HEK293 (cell line): ENCODE measurements at regions not wholly inside any gene's neighbourhood (a gene's known extent, or its start where the extent isn't known, plus 50 kb on each side); places are given as distances from the start of the nearest gene placed in this dataset.

Experiments
- CTCF ChIA-PET: fragments of 350-600 bp; formaldehyde crosslinking; extraction: SDS; loops from one replicate; lab custom pipeline; 2021; ENCODE audit warnings: antibody characterized with exemption; lab: Yijun Ruan, JAX
- POLR2A ChIA-PET: fragments of 300-600 bp; formaldehyde crosslinking; extraction: SDS; loops from one replicate; lab custom pipeline; 2020; ENCODE audit warnings: antibody characterized with exemption, inconsistent platforms; lab: Yijun Ruan, JAX
- H3K27ac ChIP-seq: fragments of 200-500 bp; sonication (Bioruptor generic); 2 replicates; pipeline ENCODE4 v1.5.1; 2014; ENCODE audit warnings: low read depth, low read length, control low read depth, inconsistent platforms; ENCODE audit errors: extremely low read depth
- H3K36me3 ChIP-seq, 2 experiments: fragments of 200-500 bp in 1 of 2; sonication (Bioruptor generic) in 1 of 2; 1 replicate in 1 of 2; 2 replicates in 1 of 2; pipeline ENCODE4 v1.5.1; 2014 to 2017; ENCODE audit warnings: inconsistent platforms in 2 of 2, low read length in 2 of 2; ENCODE audit not compliant: control insufficient read depth in 2 of 2, insufficient read depth in 1 of 2
- H3K4me1 ChIP-seq: fragments of 200-500 bp; sonication (Bioruptor generic); 2 replicates; pipeline ENCODE4 v1.5.1; 2014; ENCODE audit warnings: mild to moderate bottlenecking, low read length, inconsistent platforms; ENCODE audit not compliant: control insufficient read depth, insufficient read depth
- H3K4me3 ChIP-seq: 2 replicates; pipeline ENCODE4 v1.5.1; 2011; ENCODE audit warnings: low read depth, mild to moderate bottlenecking, control low read depth, low read length, moderate library complexity
- H3K9me3 ChIP-seq: fragments of 200-500 bp; sonication (Bioruptor generic); 2 replicates; pipeline ENCODE4 v1.5.1; 2014; ENCODE audit warnings: low read depth, low read length, inconsistent platforms; ENCODE audit not compliant: control insufficient read depth, insufficient read depth
- BCL6B ChIP-seq: fragments of 450-650 bp; formaldehyde crosslinking; IDR thresholded peaks from 2 replicates; pipeline ENCODE4 v1.5.1; 2017; ENCODE audit warnings: missing biosample characterization, missing genetic modification characterization
- EGR2 ChIP-seq: fragments of 450-650 bp; formaldehyde crosslinking; IDR thresholded peaks from 2 replicates; pipeline ENCODE4 v1.5.1; 2016; ENCODE audit warnings: low read depth, missing biosample characterization, missing genetic modification characterization
- GFI1B ChIP-seq: fragments of 450-650 bp; formaldehyde crosslinking; IDR thresholded peaks from 2 replicates; pipeline ENCODE4 v1.5.1; 2016; ENCODE audit warnings: missing biosample characterization, missing genetic modification characterization
- GLI4 ChIP-seq: fragments of 450-650 bp; formaldehyde crosslinking; IDR thresholded peaks from 2 replicates; pipeline ENCODE4 v1.5.1; 2016; ENCODE audit warnings: missing biosample characterization, missing genetic modification characterization
- KLF10 ChIP-seq: fragments of 450-650 bp; IDR thresholded peaks from 2 replicates; pipeline ENCODE4 v1.5.1; 2018; ENCODE audit warnings: missing biosample characterization, mild to moderate bottlenecking, missing genetic modification characterization
- MEIS1 ChIP-seq: sonication (generic); formaldehyde crosslinking; IDR thresholded peaks from 2 replicates; pipeline ENCODE4 v1.8.1; 2022; ENCODE audit warnings: missing genetic modification reagents, mild to moderate bottlenecking, borderline replicate concordance
- PBX3 ChIP-seq: sonication (generic); formaldehyde crosslinking; IDR thresholded peaks from 2 replicates; pipeline ENCODE4 v1.8.1; 2022; ENCODE audit warnings: mild to moderate bottlenecking, moderate library complexity, missing genetic modification reagents
- PRDM10 ChIP-seq: fragments of 450-650 bp; formaldehyde crosslinking; IDR thresholded peaks from 2 replicates; pipeline ENCODE4 v1.5.1; 2016; ENCODE audit warnings: missing biosample characterization, missing genetic modification characterization
- SCRT2 ChIP-seq: fragments of 450-650 bp; formaldehyde crosslinking; IDR thresholded peaks from 2 replicates; pipeline ENCODE4 v1.5.1; 2016; ENCODE audit warnings: missing biosample characterization, missing genetic modification characterization
- TRIM28 ChIP-seq: IDR thresholded peaks from 2 replicates; pipeline ENCODE4 v1.6.1; 2011; ENCODE audit warnings: low read length, control low read depth, borderline replicate concordance
- ZFP41 ChIP-seq: fragments of 450-650 bp; formaldehyde crosslinking; IDR thresholded peaks from 2 replicates; pipeline ENCODE4 v1.5.1; 2016; ENCODE audit warnings: missing biosample characterization, missing genetic modification characterization, borderline replicate concordance
- ZNF169 ChIP-seq: fragments of 450-650 bp; formaldehyde crosslinking; IDR thresholded peaks from 2 replicates; pipeline ENCODE4 v1.5.1; 2016; ENCODE audit warnings: missing biosample characterization, missing genetic modification characterization
- ZNF324 ChIP-seq: fragments of 450-650 bp; formaldehyde crosslinking; IDR thresholded peaks from 2 replicates; pipeline ENCODE4 v1.5.1; 2016; ENCODE audit warnings: missing biosample characterization, missing genetic modification characterization
- ZNF449 ChIP-seq: fragments of 450-650 bp; formaldehyde crosslinking; IDR thresholded peaks from 2 replicates; pipeline ENCODE4 v1.5.1; 2017; ENCODE audit warnings: missing biosample characterization, mild to moderate bottlenecking, missing genetic modification characterization, moderate library complexity
- ZNF473 ChIP-seq: fragments of 450-650 bp; formaldehyde crosslinking; IDR thresholded peaks from 2 replicates; pipeline ENCODE4 v1.5.1; 2017; ENCODE audit warnings: missing biosample characterization, missing genetic modification characterization
- ZNF514 ChIP-seq: fragments of 450-650 bp; formaldehyde crosslinking; IDR thresholded peaks from 2 replicates; pipeline ENCODE4 v1.5.1; 2016; ENCODE audit warnings: missing biosample characterization, missing genetic modification characterization
- ZNF521 ChIP-seq: fragments of 450-650 bp; formaldehyde crosslinking; IDR thresholded peaks from 2 replicates; pipeline ENCODE4 v1.5.1; 2017; ENCODE audit warnings: missing biosample characterization, mild to moderate bottlenecking, missing genetic modification characterization
- ZNF555 ChIP-seq: fragments of 450-650 bp; formaldehyde crosslinking; conservative IDR thresholded peaks from 2 replicates; pipeline ENCODE4 v1.5.1; 2017; ENCODE audit warnings: missing biosample characterization, mild to moderate bottlenecking, missing genetic modification characterization, inconsistent platforms
- ZNF624 ChIP-seq: fragments of 450-650 bp; formaldehyde crosslinking; IDR thresholded peaks from 2 replicates; pipeline ENCODE4 v1.5.1; 2017; ENCODE audit warnings: missing biosample characterization, missing genetic modification characterization
- ZNF837 ChIP-seq: fragments of 450-650 bp; formaldehyde crosslinking; IDR thresholded peaks from 2 replicates; pipeline ENCODE4 v1.5.1; 2016; ENCODE audit warnings: missing biosample characterization, missing genetic modification characterization
- ZSCAN23 ChIP-seq: fragments of 450-650 bp; formaldehyde crosslinking; IDR thresholded peaks from 2 replicates; pipeline ENCODE4 v1.5.1; 2016; ENCODE audit warnings: missing biosample characterization, missing genetic modification characterization

- Histone ChIP-seq H3K9me3 (no peaks in the 10 kb centered on the region), H3K4me1 (no peaks in the 10 kb centered on the region), H3K27ac (no peak overlapping the region), H3K36me3 (no peaks in the 10 kb centered on the region), H3K4me3 (no peak overlapping the region)
- ChIA-PET POLR2A (no interaction called here), CTCF (no interaction called here)
- TF ChIP-seq GLI4 (tag by site-specific recombination) (no peak), TRIM28 (no peak), ZNF324 (tag by site-specific recombination) (no peak)
Measured at GRCh38 chr5:30747412-30747811, 446.1 kb upstream of the CDH6 start.

- ChIA-PET POLR2A (no interaction called here), CTCF (no interaction called here)
- no peaks in the 10 kb centered on the region for H3K4me1 ChIP-seq
- no peak overlapping the region for H3K27ac ChIP-seq
- no peaks in the 10 kb centered on the region for H3K9me3 ChIP-seq
- no peak overlapping the region for H3K4me3 ChIP-seq
- no peaks in the 10 kb centered on the region for H3K36me3 ChIP-seq
- TF ChIP-seq ZNF837 (tag by site-specific recombination) (no peak), PBX3 (CRISPR knock-in tag) (no peak), ZNF514 (tag by site-specific recombination) (no peak), PRDM10 (tag by site-specific recombination) (no peak), GFI1B (tag by site-specific recombination) (no peak), ZNF521 (no peak), ZNF169 (tag by site-specific recombination) (no peak), ZFP41 (tag by site-specific recombination) (no peak), ZNF449 (tag by site-specific recombination) (no peak), ZSCAN23 (tag by site-specific recombination) (no peak), ZNF555 (tag by site-specific recombination) (no peak), SCRT2 (tag by site-specific recombination) (no peak), ZNF624 (tag by site-specific recombination) (no peak), MEIS1 (no peak), ZNF473 (tag by site-specific recombination) (no peak)
Measured at GRCh38 chr5:30736669-30737068, 456.8 kb upstream of the CDH6 start.

GRCh38 chr5:30734118-30734517, 459.4 kb upstream of the CDH6 start:
- Histone ChIP-seq H3K4me1 (no peaks in the 10 kb centered on the region), H3K27ac (no peak overlapping the region), H3K36me3 (no peaks in the 10 kb centered on the region), H3K4me3 (no peak overlapping the region), H3K9me3 (no peaks in the 10 kb centered on the region)
- no peak for TF ChIP-seq BCL6B (tag by site-specific recombination)
- TF ChIP-seq EGR2 (tag by site-specific recombination), result no peak
- no peak for TF ChIP-seq KLF10 (tag by site-specific recombination)
- ChIA-PET POLR2A (no interaction called here), CTCF (no interaction called here)
